Posterior vena cava (tissue), 2 donors: ENCODE measurements at regions not wholly inside any gene's neighbourhood (a gene's known extent, or its start where the extent isn't known, plus 50 kb on each side); places are given as distances from the start of the nearest gene placed in this dataset.

Experiments
- DNase-seq: peaks from one replicate; pipeline ENCODE4 v3.0.0-alpha.2; 2020; ENCODE audit warnings: low spot score
- intact Hi-C, 2 donors: fragments of 100-400 bp; cut with DNase I; formaldehyde crosslinking; loops; one replicate each; pipeline versions ENCODE4 v1.14.1 to v1.14.2; 2022 to 2023
- donor health status: DM: yes; HTN: yes; CAD: no.
- donor health status: DM: yes; HTN: yes; CAD: no.

DNA sequence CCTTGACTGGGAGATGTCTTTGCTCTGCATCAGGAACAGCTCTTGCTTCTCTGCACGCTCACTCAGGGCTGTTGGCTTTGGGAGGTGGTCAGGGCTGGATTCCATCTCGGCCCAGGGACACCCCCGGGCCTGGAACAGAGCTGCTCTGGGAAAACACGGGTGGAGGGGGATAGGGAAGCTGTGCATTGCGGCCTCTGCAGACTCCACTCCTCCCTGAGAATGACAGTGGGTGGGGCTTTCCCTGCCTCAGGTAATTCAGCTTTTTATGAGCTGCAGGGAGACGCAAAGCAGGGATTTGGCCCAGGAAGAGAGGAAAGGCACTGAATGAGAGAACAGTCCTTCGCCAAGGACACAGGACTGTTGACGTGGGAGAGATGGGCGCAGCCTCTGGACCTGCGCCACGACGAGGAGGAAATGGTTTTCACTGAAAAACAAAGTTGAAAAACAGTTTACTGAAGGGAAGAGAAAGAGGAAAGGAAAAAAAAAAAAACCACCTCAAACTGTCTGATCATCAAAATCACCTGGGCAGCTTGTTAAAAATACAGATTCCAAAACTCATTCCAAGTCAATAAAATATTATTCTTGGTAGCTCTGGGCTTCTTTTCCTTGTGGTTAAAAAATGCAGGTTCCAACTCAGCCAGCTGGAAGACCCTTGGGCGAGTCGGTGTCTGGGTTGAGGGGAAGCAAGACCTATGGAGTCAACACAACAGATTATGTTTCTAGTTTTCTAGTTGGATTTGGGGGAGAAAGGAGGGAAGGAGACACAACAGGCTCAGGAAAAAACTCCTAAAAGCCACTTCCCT, 194.0 kb downstream of the ZFP36L2 start:
- intact Hi-C loops, result no loop called here
- DNase-seq, result peak; percentile 86

GRCh38 chr2:43031471-43032212, 194.8 kb downstream of the ZFP36L2 start:
- DNase-seq, result peak; percentile 25
- intact Hi-C loops, result no loop called here

DNA sequence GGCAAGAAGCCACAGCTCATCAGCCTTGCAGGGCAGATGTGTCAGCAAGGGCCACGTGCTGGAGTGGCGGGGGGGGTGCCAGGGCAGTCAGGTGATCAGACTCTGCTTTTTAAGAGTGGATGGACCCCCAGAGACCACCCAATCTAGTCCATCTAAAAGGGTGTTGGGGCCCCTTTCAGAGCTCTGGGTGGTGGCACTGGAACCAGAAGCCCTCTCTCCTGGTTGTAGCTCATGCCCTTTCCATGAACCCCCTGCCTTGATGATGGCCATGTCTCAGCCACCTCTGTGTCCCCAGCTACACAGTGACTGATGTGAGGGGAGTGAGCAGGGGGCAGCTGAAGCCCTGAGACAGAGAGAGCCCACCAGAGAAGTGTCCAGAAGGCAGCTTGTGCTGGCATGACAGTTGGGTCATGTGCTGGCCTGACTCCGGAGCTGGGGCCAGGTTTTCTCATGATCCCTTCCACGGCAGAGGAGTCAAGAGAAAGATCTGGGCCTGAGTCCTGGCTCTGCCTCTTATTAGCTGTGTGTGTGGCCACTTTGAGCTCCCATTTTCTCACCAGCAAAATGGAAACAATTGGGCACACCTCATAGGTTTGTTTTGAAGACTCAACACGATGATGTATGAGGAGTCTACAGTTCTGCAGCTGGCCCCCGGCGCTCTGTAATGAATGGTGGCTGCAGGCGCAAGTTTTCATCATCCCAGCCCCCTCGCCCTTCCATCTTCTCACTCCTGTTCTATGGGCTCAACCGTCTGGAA, 195.7 kb downstream of the ZFP36L2 start:
- DNase-seq, result peak; percentile 66
- intact Hi-C loops, result no loop called here

DNA sequence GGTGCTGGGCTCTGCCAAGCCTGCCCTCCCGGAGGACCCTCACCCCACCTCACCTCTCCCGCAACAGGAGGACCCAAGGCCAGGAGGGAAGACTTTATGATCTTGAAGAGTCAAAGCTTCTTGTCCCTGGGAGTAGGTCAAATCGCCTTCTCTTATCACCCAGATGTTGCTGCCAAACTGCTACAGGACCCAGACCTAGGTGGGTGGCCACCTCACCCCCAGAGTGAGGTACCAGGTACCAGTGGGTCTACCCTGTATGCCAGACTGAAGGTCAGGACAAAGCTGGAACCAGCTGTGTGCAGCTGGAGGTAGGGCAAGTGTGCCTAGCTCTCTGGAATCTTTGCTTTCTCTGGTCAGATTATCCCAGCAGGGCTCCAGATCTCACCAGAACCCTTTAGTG, 197.2 kb downstream of the ZFP36L2 start:
- intact Hi-C loops, result loop anchor here (10.0 kb wide), 2 partner anchors 196 to 456 kb away; partner anchors contain the start of gene ZFP36L2 (in 1 of the 2)
- peak; percentile 34 for DNase-seq

DNA sequence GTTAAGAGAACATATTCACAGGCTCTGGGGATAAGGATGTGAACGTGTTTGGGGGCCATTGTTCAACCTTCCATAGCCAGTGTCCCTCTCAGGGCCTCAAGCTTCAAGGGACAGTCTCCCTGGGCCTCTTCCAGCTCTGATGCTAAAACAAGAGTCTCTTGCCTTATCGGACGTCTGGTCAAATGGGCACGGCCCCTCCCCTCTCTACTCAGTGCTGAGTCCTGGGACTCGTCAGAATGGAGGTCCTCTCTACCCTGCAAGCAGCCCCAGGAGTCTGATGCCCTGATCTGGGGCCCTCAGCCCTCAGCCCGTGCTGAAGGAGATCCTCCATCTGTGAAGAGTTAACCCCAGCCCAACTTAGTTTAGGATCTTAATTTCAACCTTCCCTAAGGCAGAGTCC, 198.2 kb downstream of the ZFP36L2 start:
- intact Hi-C loops, result loop anchor here (10.0 kb wide), 2 partner anchors 197 to 457 kb away; partner anchors contain the start of gene ZFP36L2 (in 1 of the 2)
- DNase-seq, result peak; percentile 42

- intact Hi-C loops, result loop anchor here (10.0 kb wide), 2 partner anchors 198 to 458 kb away; partner anchors contain the start of gene ZFP36L2 (in 1 of the 2)
- peak; percentile 83 for DNase-seq
These were observed 199.1 kb downstream of the ZFP36L2 start for GRCh38 chr2:43027097-43027873.

DNA sequence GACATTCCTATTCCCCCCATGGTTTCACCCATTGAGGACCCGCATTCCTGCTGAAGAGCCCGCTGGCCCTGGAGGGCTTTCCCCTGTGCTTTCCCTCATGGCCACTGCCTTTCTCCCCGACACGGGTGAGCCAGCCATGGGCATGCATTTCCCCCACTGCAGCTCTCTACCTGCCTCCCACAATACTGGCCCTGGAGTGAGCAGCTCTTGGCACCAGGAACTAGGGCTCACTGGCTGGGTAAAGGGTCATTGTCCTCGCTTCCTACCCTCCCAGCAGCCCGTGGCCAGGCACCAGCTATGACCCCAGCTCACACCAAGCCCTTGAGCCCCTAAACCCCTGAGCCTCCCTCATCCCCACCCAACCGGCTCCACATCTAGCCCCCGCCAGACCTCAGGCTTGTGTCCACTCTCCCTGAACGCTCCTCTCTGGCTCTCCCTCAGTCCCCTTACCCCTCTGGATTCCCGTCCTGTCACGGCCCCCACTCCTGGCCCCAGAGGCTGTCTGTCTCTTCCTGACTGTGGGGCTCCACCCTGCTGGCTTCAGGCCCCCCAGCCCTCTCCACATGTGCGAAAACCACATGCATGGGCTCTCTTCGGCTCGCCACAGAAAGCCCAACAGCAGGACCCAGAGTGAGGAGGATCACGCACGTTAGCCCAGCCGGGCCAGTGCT, 199.8 kb downstream of the ZFP36L2 start:
- intact Hi-C loops, result loop anchor here (10.0 kb wide), 2 partner anchors 198 to 458 kb away; partner anchors contain the start of gene ZFP36L2 (in 1 of the 2)
- peak; percentile 71 for DNase-seq

- DNase-seq, result no peak
- intact Hi-C loops, result loop anchor here (10.0 kb wide), 2 partner anchors 199 to 459 kb away; partner anchors contain the start of gene ZFP36L2 (in 1 of the 2)
These were observed 200.6 kb downstream of the ZFP36L2 start for GRCh38 chr2:43025709-43026295.

- intact Hi-C loops, result loop anchor here (5.0 to 10.0 kb wide), 5 partner anchors 47 to 460 kb away; partner anchors contain the start of gene ZFP36L2 (in 2 of the 2)
- DNase-seq, result peak; percentile 89
These were observed 201.8 kb downstream of the ZFP36L2 start for GRCh38 chr2:43024515-43025011.

DNA sequence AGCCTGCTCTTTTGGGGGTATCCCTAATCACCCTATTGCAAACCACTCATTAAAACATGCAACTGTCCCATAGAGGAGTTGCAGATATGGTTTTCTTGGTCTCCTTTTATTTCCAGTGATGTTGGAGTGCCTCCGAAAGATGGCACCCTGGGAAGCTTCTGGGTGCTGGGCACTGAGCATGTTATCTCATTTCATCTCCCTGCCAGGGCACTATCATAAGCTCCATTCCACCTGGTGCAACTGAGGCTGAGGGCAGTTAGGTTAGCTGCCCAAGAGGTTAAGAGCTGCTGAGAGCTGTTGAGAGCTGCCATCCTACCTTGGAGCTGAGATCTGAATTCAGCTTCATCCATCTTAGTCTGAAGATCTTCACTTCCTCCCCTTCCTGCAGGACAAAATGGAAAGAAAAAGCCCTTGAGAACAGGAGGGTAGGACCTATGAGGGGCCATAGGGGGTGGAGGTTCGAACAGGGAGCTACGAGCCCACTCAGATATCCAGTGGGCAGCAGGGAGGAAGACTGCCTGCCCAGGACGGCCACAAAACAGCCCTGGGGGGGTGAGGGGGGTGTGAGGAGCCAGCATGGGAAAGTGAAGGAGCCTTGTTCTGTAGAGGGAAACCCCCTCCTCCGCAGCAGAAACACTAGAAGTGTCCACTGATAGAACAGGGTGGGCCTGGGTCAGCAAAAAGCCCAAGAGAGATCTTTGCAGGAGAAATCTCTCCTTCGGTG, 202.5 kb downstream of the ZFP36L2 start:
- DNase-seq, result peak; percentile 12
- intact Hi-C loops, result loop anchor here (5.0 to 10.0 kb wide), 5 partner anchors 47 to 461 kb away; partner anchors contain the start of gene ZFP36L2 (in 2 of the 2)

DNA sequence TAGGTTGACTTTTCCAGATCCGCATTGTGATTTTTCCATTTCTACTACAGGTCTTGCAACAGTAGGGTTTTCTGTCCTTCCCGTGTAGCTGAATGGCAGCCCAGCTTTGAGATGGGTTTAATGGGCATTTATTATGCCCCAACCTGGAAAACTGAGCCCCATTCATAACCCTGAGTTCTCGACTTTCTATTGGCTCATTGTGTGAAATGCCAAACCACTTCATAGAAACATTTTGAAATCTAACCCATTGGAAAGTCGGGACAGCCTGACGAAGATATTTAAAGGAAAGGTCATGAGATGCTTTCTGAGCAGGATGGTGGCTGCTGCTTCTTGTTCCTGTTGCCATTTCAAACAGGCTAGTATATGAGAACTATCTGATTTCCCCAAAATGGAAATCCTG, 203.5 kb downstream of the ZFP36L2 start:
- intact Hi-C loops, result loop anchor here (5.0 to 10.0 kb wide), 5 partner anchors 46 to 462 kb away; partner anchors contain the start of gene ZFP36L2 (in 2 of the 2)
- no peak for DNase-seq

DNA sequence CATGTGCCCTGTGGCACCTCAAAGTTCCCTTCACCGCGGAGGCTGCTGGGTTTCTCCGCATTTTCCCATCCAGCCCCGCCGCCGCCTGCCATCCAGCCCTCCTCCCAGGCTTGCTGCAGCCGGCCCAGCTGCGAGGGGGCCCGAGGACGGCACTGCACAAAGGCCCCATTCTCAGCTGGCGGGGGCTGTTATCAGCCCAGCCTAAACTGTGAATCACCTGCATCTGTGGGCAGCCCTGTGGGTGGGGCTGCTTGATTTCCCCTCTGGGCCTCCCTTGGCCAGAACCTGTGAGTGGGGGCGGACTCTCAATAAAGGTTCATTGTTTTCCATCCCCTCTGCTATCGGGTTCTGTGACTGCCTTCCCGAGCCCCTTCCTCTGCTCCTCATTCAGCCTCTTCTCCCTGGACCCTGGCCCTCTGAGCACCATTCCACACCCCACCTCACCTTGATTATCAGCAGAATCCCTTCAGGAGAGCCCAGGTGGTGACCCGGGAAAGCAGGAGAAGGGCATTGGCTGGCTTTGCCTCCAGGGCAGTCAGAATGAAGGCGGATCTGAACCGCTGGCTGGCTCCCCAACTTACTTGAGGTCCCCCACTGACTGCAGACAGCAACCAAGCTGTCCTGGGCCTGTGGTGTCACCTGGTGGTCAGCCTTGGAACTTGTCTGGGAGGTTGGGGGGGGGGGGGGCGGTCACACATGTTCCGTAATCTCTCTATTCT, 204.5 kb downstream of the ZFP36L2 start:
- peak; percentile 75 for DNase-seq
- intact Hi-C loops, result loop anchor here (5.0 to 10.0 kb wide), 5 partner anchors 45 to 463 kb away; partner anchors contain the start of gene ZFP36L2 (in 2 of the 2)

GRCh38 chr2:43020990-43021669, 205.3 kb downstream of the ZFP36L2 start:
- intact Hi-C loops, result loop anchor here (5.0 to 10.0 kb wide), 5 partner anchors 44 to 464 kb away; partner anchors contain the start of gene ZFP36L2 (in 2 of the 2)
- peak; percentile 13 for DNase-seq

DNA sequence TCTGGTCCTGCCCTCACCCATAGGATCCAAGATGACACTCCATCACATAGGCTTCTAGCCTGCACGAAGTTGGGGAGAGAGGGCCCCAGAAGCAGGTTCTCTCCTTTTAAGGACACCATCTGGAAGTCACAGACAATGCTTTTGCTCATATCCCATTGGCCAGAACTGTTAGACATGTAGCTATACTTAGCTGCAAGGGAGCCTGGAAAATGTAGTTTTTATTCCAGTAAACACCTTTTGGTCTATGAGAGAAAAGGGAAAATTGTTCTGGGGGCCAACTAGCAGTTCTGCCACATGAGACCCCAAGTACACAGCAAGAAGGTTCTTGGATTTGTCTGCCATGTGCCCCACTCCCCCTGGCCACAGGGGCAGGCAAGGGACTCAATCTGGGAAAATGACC, 206.1 kb downstream of the ZFP36L2 start:
- intact Hi-C loops, result loop anchor here (5.0 to 10.0 kb wide), 5 partner anchors 43 to 465 kb away; partner anchors contain the start of gene ZFP36L2 (in 2 of the 2)
- DNase-seq, result peak; percentile 11
